OCI-LY7 (cell line): ENCODE measurements at regions not wholly inside any gene's neighbourhood (a gene's known extent, or its start where the extent isn't known, plus 50 kb on each side); places are given as distances from the start of the nearest gene placed in this dataset.

Experiments used
- BruUV-seq: library from RNA; stranded (reverse); fragments of 400-500 nt; replicated peaks from 2 replicates; lab custom pipeline; 2021; lab: Mats Ljungman, UMichigan
- CTCF ChIA-PET: fragments of 300-600 bp; sonication (Branson Sonifier 250); formaldehyde crosslinking; loops from one replicate; lab custom pipeline; 2022; ENCODE audit warnings: antibody characterized with exemption; ENCODE audit not compliant: unreplicated experiment; lab: Charles Lee
- POLR2A ChIA-PET: fragments of 300-600 bp; sonication (Branson Sonifier 250); formaldehyde crosslinking; loops from one replicate; lab custom pipeline; 2022; ENCODE audit warnings: antibody characterized with exemption; lab: Charles Lee
- DNase-seq: peaks from one replicate; pipeline ENCODE4 v3.0.0-alpha.2; 2015; ENCODE audit warnings: low spot score
- H2AFZ ChIP-seq: fragments of 200-600 bp; sonication (generic), shearing (Covaris generic); 2 replicates; pipeline ENCODE4 v1.6.1; 2014; ENCODE audit warnings: mild to moderate bottlenecking, antibody characterized with exemption, low read length, moderate library complexity
- H3K27ac ChIP-seq: fragments of 200-600 bp; sonication (generic); 2 replicates; pipeline ENCODE4 v1.5.1; 2014; ENCODE audit warnings: mixed run types, low read depth, mild to moderate bottlenecking, moderate library complexity, low read length, inconsistent platforms; ENCODE audit not compliant: poor library complexity, severe bottlenecking
- H3K36me3 ChIP-seq: fragments of 200-600 bp; sonication (generic); 2 replicates; pipeline ENCODE4 v1.6.1; 2014; ENCODE audit warnings: mild to moderate bottlenecking, antibody characterized with exemption, low read length, moderate library complexity, mixed read lengths; ENCODE audit not compliant: insufficient read depth
- H3K4me1 ChIP-seq: fragments of 200-600 bp; sonication (generic); 2 replicates; pipeline ENCODE4 v1.5.1; 2014; ENCODE audit warnings: mild to moderate bottlenecking, low read length; ENCODE audit not compliant: insufficient read depth, poor library complexity, severe bottlenecking
- H3K4me2 ChIP-seq: fragments of 200-600 bp; sonication (generic); 2 replicates; pipeline ENCODE4 v1.6.1; 2014; ENCODE audit warnings: mild to moderate bottlenecking, low read length
- H3K4me3 ChIP-seq: fragments of 200-600 bp; sonication (generic); 2 replicates; pipeline ENCODE4 v1.5.1; 2014; ENCODE audit warnings: mild to moderate bottlenecking, low read depth, low read length; ENCODE audit not compliant: poor library complexity, severe bottlenecking
- H3K79me2 ChIP-seq: fragments of 200-600 bp; sonication (generic); 2 replicates; pipeline ENCODE4 v1.6.1; 2016; ENCODE audit warnings: low read depth, mild to moderate bottlenecking, low read length, moderate library complexity, mixed read lengths; ENCODE audit not compliant: insufficient read depth
- H3K9me2 ChIP-seq: fragments of 200-600 bp; sonication (generic); 2 replicates; pipeline ENCODE4 v1.6.1; 2016; ENCODE audit warnings: mild to moderate bottlenecking, low read length, mixed read lengths; ENCODE audit not compliant: insufficient read depth
- H3K9me3 ChIP-seq: fragments of 200-600 bp; sonication (generic); 2 replicates; pipeline ENCODE4 v1.6.1; 2014; ENCODE audit warnings: mild to moderate bottlenecking, mixed run types, low read length, mixed read lengths
- H4K20me1 ChIP-seq: fragments of 200-600 bp; sonication (generic); 2 replicates; pipeline ENCODE4 v1.6.1; 2014; ENCODE audit warnings: mild to moderate bottlenecking, antibody characterized with exemption, low read length, moderate library complexity, mixed read lengths; ENCODE audit not compliant: insufficient read depth
- EZH2phosphoT487 ChIP-seq: fragments of 200-600 bp; sonication (generic); IDR thresholded peaks from 2 replicates; pipeline ENCODE4 v1.6.1; 2018; ENCODE audit warnings: low read depth, borderline replicate concordance, mild to moderate bottlenecking, mixed run types, antibody characterized with exemption, low read length, moderate library complexity, mixed read lengths
- intact Hi-C: fragments of 100-400 bp; cut with micrococcal nuclease; formaldehyde crosslinking; loops from one replicate; pipeline ENCODE4 v1.10.0; 2022; ENCODE audit not compliant: unreplicated experiment
- TF ChIP-seq, protein P1 (sequence below): fragments of 200-600 bp; sonication (generic); conservative IDR thresholded peaks from 2 replicates; pipeline ENCODE4 v1.5.1; 2014; ENCODE audit warnings: mild to moderate bottlenecking, antibody characterized with exemption, low read length, moderate library complexity, mixed read lengths

DNA sequence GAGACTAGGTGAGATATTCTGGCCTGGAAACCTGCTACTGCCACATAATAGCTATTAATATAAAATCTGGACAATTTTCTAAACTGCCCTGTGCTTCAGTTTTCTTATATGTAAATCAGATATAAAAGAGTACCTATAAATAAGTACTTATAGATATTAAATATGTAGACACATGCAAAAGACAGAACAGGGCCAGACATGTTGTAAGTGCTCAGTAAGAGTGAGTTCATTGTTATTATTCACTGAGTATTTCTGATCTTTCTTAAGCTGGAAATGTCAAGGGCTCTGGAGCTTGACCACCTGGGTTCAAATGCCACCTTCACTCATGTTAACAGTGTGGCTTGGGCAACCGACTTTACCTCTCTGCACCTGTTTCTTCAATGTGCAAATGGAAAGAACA, 179.8 kb downstream of the GALC start:
- Histone ChIP-seq H3K79me2 (no peaks in the 10 kb centered on the region), H3K9me2 (no peaks in the 10 kb centered on the region), H3K9me3 (no peaks in the 10 kb centered on the region), H3K27ac (no peak overlapping the region), H3K4me3 (no peak overlapping the region), H3K36me3 (no peaks in the 10 kb centered on the region), H3K4me2 (no peak overlapping the region), H2AFZ (no peak overlapping the region), H4K20me1 (no peaks in the 10 kb centered on the region), H3K4me1 (no peaks in the 10 kb centered on the region)
- DNase-seq: no peak
- CTCF ChIA-PET: no interaction called here
- POLR2A ChIA-PET: no interaction called here
- intact Hi-C loops: no loop called here
- no peak for TF ChIP-seq EZH2phosphoT487
- TF ChIP-seq, protein P1, sequence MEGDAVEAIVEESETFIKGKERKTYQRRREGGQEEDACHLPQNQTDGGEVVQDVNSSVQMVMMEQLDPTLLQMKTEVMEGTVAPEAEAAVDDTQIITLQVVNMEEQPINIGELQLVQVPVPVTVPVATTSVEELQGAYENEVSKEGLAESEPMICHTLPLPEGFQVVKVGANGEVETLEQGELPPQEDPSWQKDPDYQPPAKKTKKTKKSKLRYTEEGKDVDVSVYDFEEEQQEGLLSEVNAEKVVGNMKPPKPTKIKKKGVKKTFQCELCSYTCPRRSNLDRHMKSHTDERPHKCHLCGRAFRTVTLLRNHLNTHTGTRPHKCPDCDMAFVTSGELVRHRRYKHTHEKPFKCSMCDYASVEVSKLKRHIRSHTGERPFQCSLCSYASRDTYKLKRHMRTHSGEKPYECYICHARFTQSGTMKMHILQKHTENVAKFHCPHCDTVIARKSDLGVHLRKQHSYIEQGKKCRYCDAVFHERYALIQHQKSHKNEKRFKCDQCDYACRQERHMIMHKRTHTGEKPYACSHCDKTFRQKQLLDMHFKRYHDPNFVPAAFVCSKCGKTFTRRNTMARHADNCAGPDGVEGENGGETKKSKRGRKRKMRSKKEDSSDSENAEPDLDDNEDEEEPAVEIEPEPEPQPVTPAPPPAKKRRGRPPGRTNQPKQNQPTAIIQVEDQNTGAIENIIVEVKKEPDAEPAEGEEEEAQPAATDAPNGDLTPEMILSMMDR: no peak
- BruUV-seq: no TSS peak

DNA sequence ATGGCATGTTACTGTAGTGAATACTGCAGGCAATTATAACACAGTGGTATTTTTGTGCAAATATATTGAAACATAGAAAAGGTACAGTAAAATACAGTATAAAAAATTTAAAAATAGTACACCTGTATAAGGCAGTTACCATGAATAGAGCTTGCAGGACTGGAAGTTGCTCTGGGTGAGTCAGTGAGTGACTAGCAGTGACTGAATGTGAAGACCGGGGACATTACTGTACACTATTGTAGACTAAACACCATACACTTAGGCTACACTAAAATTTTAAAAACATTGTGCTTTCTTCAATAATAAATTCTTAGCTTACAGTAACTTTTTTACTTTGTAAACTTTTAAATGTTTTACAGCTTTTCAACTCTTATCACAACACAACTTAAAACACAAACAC, 181.7 kb downstream of the GALC start:
- no TSS peak for BruUV-seq
- Histone ChIP-seq H3K4me2 (no peak overlapping the region), H4K20me1 (no peaks in the 10 kb centered on the region), H2AFZ (no peak overlapping the region), H3K4me1 (no peaks in the 10 kb centered on the region), H3K36me3 (no peaks in the 10 kb centered on the region), H3K9me3 (no peaks in the 10 kb centered on the region), H3K9me2 (no peaks in the 10 kb centered on the region), H3K27ac (no peak overlapping the region), H3K4me3 (no peak overlapping the region), H3K79me2 (no peaks in the 10 kb centered on the region)
- TF ChIP-seq, protein P1: no peak
- no peak for TF ChIP-seq EZH2phosphoT487
- intact Hi-C loops: no loop called here
- POLR2A ChIA-PET: interaction anchor here (1.1 kb wide), 1 partner anchor 20 kb away, joined by 4 read pairs; no protein-coding TSS in a partner anchor
- CTCF ChIA-PET: no interaction called here
- no peak for DNase-seq

DNA sequence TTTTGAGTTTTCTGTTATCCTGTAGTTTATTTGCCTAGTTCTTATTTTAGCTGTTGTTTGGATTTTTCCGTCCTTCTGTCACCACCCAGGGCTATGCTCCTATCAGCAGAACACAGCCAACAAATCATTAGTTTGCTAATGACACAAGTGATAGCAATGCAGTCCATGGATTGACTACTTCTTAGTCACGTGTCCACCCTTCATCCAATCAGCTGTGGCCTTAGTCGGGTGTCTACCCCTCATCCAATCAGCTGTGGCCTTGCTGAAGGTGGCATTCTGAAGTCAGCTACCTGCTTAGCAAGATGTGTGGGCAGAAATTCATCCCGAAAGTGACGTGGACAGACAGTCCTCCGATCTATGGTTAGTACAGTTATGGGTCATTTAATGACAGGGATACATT, 182.3 kb downstream of the GALC start:
- Histone ChIP-seq H3K9me2 (no peaks in the 10 kb centered on the region), H3K4me3 (no peak overlapping the region), H4K20me1 (no peaks in the 10 kb centered on the region), H3K27ac (no peak overlapping the region), H3K36me3 (no peaks in the 10 kb centered on the region), H3K4me2 (no peak overlapping the region), H3K9me3 (no peaks in the 10 kb centered on the region), H3K4me1 (no peaks in the 10 kb centered on the region), H2AFZ (no peak overlapping the region), H3K79me2 (no peaks in the 10 kb centered on the region)
- DNase-seq: peak; percentile 1
- intact Hi-C loops: no loop called here
- no TSS peak for BruUV-seq
- TF ChIP-seq, protein P1: no peak
- TF ChIP-seq EZH2phosphoT487: no peak
- ChIA-PET POLR2A (interaction anchor here (1.1 kb wide), 1 partner anchor 20 kb away, joined by 4 read pairs; no protein-coding TSS in a partner anchor), CTCF (no interaction called here)
